BE2C (cell line): ENCODE measurements at regions not wholly inside any gene's neighbourhood (a gene's known extent, or its start where the extent isn't known, plus 50 kb on each side); places are given as distances from the start of the nearest gene placed in this dataset.
"Not testable (repeated sequence)": the region's sequence is repeated elsewhere in the genome, so short reads cannot be mapped to it uniquely, and the experiment has no call there.

Experiments
- DNase-seq: peaks from one replicate; pipeline ENCODE4 v3.0.0-alpha.2; 2020
- H3K27me3 ChIP-seq: fragments of 250-450 bp; sonication (Bioruptor Pico); 2 replicates; pipeline ENCODE4 v1.5.1; 2020; ENCODE audit warnings: mild to moderate bottlenecking
- H3K36me3 ChIP-seq: fragments of 250-450 bp; sonication (Bioruptor Pico); 2 replicates; pipeline ENCODE4 v1.5.1; 2020; ENCODE audit warnings: mild to moderate bottlenecking
- H3K4me1 ChIP-seq: fragments of 250-450 bp; sonication (Bioruptor Pico); 2 replicates; pipeline ENCODE4 v1.5.1; 2020
- H3K4me3 ChIP-seq: 2 replicates; pipeline ENCODE4 v1.5.1; 2011; ENCODE audit warnings: low read depth, low read length
- H3K9me3 ChIP-seq: fragments of 250-450 bp; sonication (Bioruptor Pico); 2 replicates; pipeline ENCODE4 v1.5.1; 2020
- CTCF ChIP-seq: IDR thresholded peaks from 2 replicates; pipeline ENCODE4 v1.5.1; 2012; ENCODE audit warnings: mild to moderate bottlenecking, low read depth, low read length

GRCh38 chr12:72209086-72209485, 63.1 kb upstream of the TRHDE start:
- Histone ChIP-seq H3K9me3 (no peaks in the 10 kb centered on the region), H3K4me1 (no peaks in the 10 kb centered on the region), H3K27me3 (no peaks in the 10 kb centered on the region), H3K36me3 (no peaks in the 10 kb centered on the region), H3K4me3 (no peak overlapping the region)
- TF ChIP-seq CTCF, result no peak
- DNase-seq, result no peak

GRCh38 chr12:72214163-72214562, 58.0 kb upstream of the TRHDE start:
- no peaks in the 10 kb centered on the region for H3K27me3 ChIP-seq
- no peaks in the 10 kb centered on the region for H3K9me3 ChIP-seq
- H3K4me1 ChIP-seq, result no peaks in the 10 kb centered on the region
- H3K36me3 ChIP-seq, result no peaks in the 10 kb centered on the region
- no peak for TF ChIP-seq CTCF
- H3K4me3 ChIP-seq, result no peak overlapping the region
- no peak for DNase-seq

GRCh38 chr12:72215287-72215686, 56.9 kb upstream of the TRHDE start:
- not testable (repeated sequence) for H3K9me3 ChIP-seq, H3K4me3 ChIP-seq, H3K36me3 ChIP-seq, DNase-seq, H3K27me3 ChIP-seq, H3K4me1 ChIP-seq

- Histone ChIP-seq H3K4me3 (no peak overlapping the region), H3K27me3 (no peaks in the 10 kb centered on the region), H3K36me3 (no peaks in the 10 kb centered on the region), H3K4me1 (no peaks in the 10 kb centered on the region), H3K9me3 (no peaks in the 10 kb centered on the region)
- DNase-seq, result no peak
- TF ChIP-seq CTCF, result no peak
Observed at GRCh38 chr12:72219937-72220336, 52.2 kb upstream of the TRHDE start.
